Activated CD8-positive, alpha-beta T cell treated with anti-CD3 and anti-CD28 coated beads for 36 hours (primary cell): ENCODE measurements at regions not wholly inside any gene's neighbourhood (a gene's known extent, or its start where the extent isn't known, plus 50 kb on each side); places are given as distances from the start of the nearest gene placed in this dataset.

Experiments
- ATAC-seq: fragments of 200-7000 bp; cut with Tn5 transposase; one replicate; pipeline ENCODE4 v1.10.0; 2021; ENCODE audit warnings: mild to moderate bottlenecking, moderate library complexity
- CTCF ChIA-PET: fragments of 350-600 bp; sonication (Branson Sonifier 250); formaldehyde crosslinking; loops from one replicate; lab custom pipeline; 2021; ENCODE audit warnings: antibody characterized with exemption; lab: Charles Lee
- POLR2A ChIA-PET: fragments of 350-600 bp; sonication (Branson Sonifier 250); formaldehyde crosslinking; loops from one replicate; lab custom pipeline; 2021; ENCODE audit warnings: antibody characterized with exemption; lab: Charles Lee
- DNase-seq: peaks from one replicate; pipeline ENCODE4 v3.0.0-alpha.2; 2020
- H3K27ac Mint-ChIP-seq: one replicate; pipeline ENCODE4 v1.8.0; 2021; ENCODE audit warnings: mild to moderate bottlenecking, mixed read lengths
- H3K27me3 Mint-ChIP-seq: one replicate; pipeline ENCODE4 v1.8.0; 2021; ENCODE audit warnings: mixed read lengths
- H3K36me3 Mint-ChIP-seq: one replicate; pipeline ENCODE4 v1.8.0; 2021; ENCODE audit warnings: low read depth, mixed read lengths
- H3K4me1 Mint-ChIP-seq: one replicate; pipeline ENCODE4 v1.8.0; 2021; ENCODE audit warnings: low read depth, mixed read lengths
- H3K4me3 Mint-ChIP-seq: one replicate; pipeline ENCODE4 v1.8.0; 2021; ENCODE audit warnings: mild to moderate bottlenecking, moderate library complexity, mixed read lengths
- H3K9me3 Mint-ChIP-seq: one replicate; pipeline ENCODE4 v1.8.0; 2021; ENCODE audit warnings: mixed read lengths
- intact Hi-C: fragments of 100-400 bp; cut with micrococcal nuclease; formaldehyde crosslinking; loops from one replicate; pipeline ENCODE4 v1.10.0; 2022
- TF ChIP-seq, protein P1 (sequence below): fragments of 200-600 bp; IDR thresholded peaks from one replicate; pipeline ENCODE4 v1.8.0; 2022; ENCODE audit warnings: antibody characterized with exemption, mild to moderate bottlenecking

DNA sequence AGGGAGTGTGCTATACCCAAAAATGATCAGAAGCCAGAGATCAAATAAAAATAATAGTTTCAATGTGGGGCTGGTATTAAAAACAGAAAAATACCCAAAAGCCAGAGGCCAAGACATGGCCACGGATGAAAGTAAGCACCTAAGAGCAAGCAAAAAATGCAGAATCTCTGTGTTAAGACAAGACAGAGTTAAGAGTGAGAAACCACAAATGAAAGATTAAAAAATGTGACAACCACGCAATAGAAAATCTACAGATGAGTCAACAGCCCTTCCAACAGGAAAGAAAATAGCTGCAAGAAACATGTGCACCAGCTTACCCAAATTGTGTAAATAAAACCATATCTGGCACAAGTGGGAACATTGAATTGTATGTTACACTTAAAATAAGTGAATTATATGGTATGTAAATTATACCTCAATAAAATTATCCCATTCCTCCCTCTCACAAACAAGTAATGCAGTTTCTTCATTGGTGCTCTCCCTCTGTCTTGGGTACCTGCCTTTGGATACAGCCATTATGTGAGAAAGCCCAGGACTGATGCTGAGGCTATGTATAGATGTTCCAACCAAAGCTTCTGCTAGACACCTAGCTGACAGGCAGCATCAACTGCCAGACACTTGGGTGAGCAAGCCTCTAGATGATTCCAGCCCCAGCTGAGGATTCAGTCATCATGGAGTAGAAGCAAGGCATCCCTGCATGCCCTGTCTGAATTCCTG is 55.3 kb upstream of the UFL1 start:
- ChIA-PET POLR2A (no interaction called here), CTCF (interaction anchor here (0.7 to 1.9 kb wide), 3 partner anchors 10 to 53 kb away, joined by 3 to 4 read pairs (median 4); no protein-coding TSS in a partner anchor)
- peaks cover 22% of the 10 kb centered on the region for H3K4me1 Mint-ChIP-seq
- H3K9me3 Mint-ChIP-seq = no peaks in the 10 kb centered on the region
- H3K27ac Mint-ChIP-seq = peak overlapping the region; percentile 40
- intact Hi-C loops = no loop called here
- ATAC-seq (peak; percentile 84), DNase-seq (peak; percentile 11)
- H3K4me3 Mint-ChIP-seq = no peak overlapping the region
- H3K27me3 Mint-ChIP-seq = peaks cover 1% of the 10 kb centered on the region
- no peaks in the 10 kb centered on the region for H3K36me3 Mint-ChIP-seq
- TF ChIP-seq, protein P1, sequence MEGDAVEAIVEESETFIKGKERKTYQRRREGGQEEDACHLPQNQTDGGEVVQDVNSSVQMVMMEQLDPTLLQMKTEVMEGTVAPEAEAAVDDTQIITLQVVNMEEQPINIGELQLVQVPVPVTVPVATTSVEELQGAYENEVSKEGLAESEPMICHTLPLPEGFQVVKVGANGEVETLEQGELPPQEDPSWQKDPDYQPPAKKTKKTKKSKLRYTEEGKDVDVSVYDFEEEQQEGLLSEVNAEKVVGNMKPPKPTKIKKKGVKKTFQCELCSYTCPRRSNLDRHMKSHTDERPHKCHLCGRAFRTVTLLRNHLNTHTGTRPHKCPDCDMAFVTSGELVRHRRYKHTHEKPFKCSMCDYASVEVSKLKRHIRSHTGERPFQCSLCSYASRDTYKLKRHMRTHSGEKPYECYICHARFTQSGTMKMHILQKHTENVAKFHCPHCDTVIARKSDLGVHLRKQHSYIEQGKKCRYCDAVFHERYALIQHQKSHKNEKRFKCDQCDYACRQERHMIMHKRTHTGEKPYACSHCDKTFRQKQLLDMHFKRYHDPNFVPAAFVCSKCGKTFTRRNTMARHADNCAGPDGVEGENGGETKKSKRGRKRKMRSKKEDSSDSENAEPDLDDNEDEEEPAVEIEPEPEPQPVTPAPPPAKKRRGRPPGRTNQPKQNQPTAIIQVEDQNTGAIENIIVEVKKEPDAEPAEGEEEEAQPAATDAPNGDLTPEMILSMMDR = no peak

DNA sequence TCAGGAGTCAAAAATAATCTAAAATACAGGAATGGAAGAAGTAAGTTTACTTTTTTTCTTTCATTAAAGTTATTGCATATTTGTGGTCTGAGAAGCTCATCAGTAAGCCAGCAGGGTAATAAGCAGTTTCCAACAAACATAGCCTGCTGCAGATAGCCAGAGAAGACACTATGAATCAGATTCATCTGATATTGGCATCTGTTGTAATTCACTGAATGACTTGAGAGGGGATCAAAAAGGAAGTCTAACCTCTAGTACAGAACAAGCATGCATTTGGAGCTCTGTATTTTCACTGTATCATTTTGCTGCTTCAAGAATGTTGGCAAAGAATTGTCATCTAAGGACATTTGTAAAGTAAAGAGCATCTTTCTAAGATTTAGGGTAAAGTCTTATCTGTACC is 53.8 kb upstream of the UFL1 start:
- TF ChIP-seq, protein P1 = no peak
- intact Hi-C loops = loop anchor here (2.0 kb wide), 1 partner anchor 53 kb away; the partner anchor contains the start of gene UFL1
- no peak for DNase-seq
- Mint-ChIP-seq H3K4me1 (peaks cover 22% of the 10 kb centered on the region), H3K27me3 (peaks cover 1% of the 10 kb centered on the region), H3K9me3 (no peaks in the 10 kb centered on the region), H3K4me3 (no peak overlapping the region), H3K27ac (no peak overlapping the region), H3K36me3 (no peaks in the 10 kb centered on the region)
- ChIA-PET POLR2A (no interaction called here), CTCF (interaction anchor here (0.6 to 1.6 kb wide), 2 partner anchors 56 to 79 kb away, joined by 3 read pairs; no protein-coding TSS in a partner anchor)
- ATAC-seq = no peak

DNA sequence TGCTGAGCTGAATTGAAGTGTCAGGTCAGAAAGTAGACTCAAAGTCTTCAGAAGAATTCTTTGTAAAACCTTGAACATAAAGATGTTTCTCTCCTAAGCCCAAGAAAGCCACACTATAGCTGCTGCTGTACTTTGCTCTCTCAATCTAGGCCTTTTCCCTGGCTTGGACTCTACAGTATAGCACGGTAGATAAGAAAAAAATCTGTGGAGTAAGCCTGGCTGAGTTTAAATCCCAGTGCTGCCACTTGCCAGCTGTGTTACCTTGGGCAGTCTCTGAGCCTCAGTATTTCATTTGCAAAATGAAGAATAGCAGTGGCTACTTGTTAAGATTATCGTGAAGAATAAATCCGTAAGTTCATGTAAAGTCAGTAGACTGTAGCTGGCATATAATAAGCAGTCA is 53.3 kb upstream of the UFL1 start:
- peaks cover 1% of the 10 kb centered on the region for H3K27me3 Mint-ChIP-seq
- ChIA-PET POLR2A (no interaction called here), CTCF (interaction anchor here (0.7 to 1.6 kb wide), 2 partner anchors 77 to 80 kb away, joined by 3 read pairs; no protein-coding TSS in a partner anchor)
- ATAC-seq (no peak), DNase-seq (no peak)
- H3K4me3 Mint-ChIP-seq = no peak overlapping the region
- TF ChIP-seq, protein P1 = no peak
- peaks cover 22% of the 10 kb centered on the region for H3K4me1 Mint-ChIP-seq
- no peaks in the 10 kb centered on the region for H3K36me3 Mint-ChIP-seq
- no peak overlapping the region for H3K27ac Mint-ChIP-seq
- no peaks in the 10 kb centered on the region for H3K9me3 Mint-ChIP-seq
- intact Hi-C loops = loop anchor here (2.0 kb wide), 1 partner anchor 53 kb away; the partner anchor contains the start of gene UFL1

DNA sequence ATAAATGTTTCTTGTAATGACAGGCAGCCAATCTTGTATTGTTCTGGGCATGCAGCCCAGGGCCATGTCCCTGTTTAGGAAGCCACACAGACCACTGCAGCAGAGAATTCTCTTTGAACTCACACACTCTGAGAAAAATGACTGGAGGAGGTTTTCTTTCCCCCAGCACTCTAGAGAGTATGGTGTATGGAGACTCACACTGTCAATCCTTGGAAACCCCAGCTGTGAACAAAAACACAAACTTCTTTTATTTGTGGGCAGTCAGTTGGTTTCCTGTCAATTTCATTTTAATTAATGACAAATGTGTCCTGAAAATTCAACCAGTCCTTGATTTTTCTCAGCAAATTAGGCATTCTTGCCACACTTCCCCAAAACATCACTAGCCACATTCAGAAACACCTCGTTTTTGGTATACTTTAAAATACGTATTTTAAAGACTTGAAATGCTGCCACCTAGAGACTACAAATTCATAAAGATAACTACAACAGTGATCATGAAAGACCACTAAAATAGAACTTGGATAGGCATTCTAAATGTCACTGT is 52.9 kb upstream of the UFL1 start:
- H3K4me1 Mint-ChIP-seq = peaks cover 22% of the 10 kb centered on the region
- DNase-seq = no peak
- no peak overlapping the region for H3K4me3 Mint-ChIP-seq
- intact Hi-C loops = loop anchor here (2.0 kb wide), 1 partner anchor 52 kb away; the partner anchor contains the start of gene UFL1
- peaks cover 1% of the 10 kb centered on the region for H3K27me3 Mint-ChIP-seq
- H3K36me3 Mint-ChIP-seq = no peaks in the 10 kb centered on the region
- ATAC-seq = no peak
- TF ChIP-seq, protein P1 = peak; percentile 52
- POLR2A ChIA-PET = no interaction called here
- CTCF ChIA-PET = interaction anchor here (0.7 to 1.6 kb wide), 2 partner anchors 77 to 80 kb away, joined by 3 read pairs; no protein-coding TSS in a partner anchor
- peaks cover 2% of the 10 kb centered on the region for H3K9me3 Mint-ChIP-seq
- H3K27ac Mint-ChIP-seq = no peak overlapping the region

DNA sequence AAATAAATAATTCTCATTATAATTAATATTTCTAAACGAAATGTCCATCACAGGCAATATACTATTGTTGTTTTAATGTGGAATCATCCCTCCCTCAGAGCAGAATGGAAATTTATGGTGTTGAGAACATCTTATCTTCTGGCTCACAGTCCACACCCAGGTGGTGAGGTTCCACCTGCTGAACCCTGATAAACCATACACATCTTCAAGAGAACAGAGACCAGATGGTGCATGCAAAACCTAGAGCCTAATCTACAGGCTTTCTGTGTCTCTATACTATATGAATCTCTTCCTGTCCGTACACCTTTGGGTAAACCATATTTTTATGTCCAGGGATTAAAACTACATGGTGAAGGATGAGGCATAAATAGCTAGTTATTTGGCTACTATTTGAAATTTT is 52.3 kb upstream of the UFL1 start:
- TF ChIP-seq, protein P1 = peak; percentile 7
- ATAC-seq (no peak), DNase-seq (no peak)
- peaks cover 22% of the 10 kb centered on the region for H3K4me1 Mint-ChIP-seq
- intact Hi-C loops = loop anchor here (2.0 kb wide), 1 partner anchor 51 kb away; the partner anchor contains the start of gene UFL1
- CTCF ChIA-PET = no interaction called here
- POLR2A ChIA-PET = no interaction called here
- peaks cover 1% of the 10 kb centered on the region for H3K27me3 Mint-ChIP-seq
- H3K36me3 Mint-ChIP-seq = no peaks in the 10 kb centered on the region
- H3K4me3 Mint-ChIP-seq = no peak overlapping the region
- peaks cover 4% of the 10 kb centered on the region for H3K9me3 Mint-ChIP-seq
- no peak overlapping the region for H3K27ac Mint-ChIP-seq
